SH-SY5Y (cell line): ENCODE measurements at regions not wholly inside any gene's neighbourhood (a gene's known extent, or its start where the extent isn't known, plus 50 kb on each side); places are given as distances from the start of the nearest gene placed in this dataset.
A peak's percentile ranks its signal among the peaks of the same experiment; 100 is the strongest.

Experiments used
- GATA2 ChIP-seq: IDR thresholded peaks from 2 replicates; pipeline ENCODE4 v1.6.1; 2011; ENCODE audit warnings: mild to moderate bottlenecking, low read depth, low read length
- GATA3 ChIP-seq: IDR thresholded peaks from 2 replicates; pipeline ENCODE4 v1.6.1; 2011; ENCODE audit warnings: low read depth, mild to moderate bottlenecking, low read length, moderate library complexity

DNA sequence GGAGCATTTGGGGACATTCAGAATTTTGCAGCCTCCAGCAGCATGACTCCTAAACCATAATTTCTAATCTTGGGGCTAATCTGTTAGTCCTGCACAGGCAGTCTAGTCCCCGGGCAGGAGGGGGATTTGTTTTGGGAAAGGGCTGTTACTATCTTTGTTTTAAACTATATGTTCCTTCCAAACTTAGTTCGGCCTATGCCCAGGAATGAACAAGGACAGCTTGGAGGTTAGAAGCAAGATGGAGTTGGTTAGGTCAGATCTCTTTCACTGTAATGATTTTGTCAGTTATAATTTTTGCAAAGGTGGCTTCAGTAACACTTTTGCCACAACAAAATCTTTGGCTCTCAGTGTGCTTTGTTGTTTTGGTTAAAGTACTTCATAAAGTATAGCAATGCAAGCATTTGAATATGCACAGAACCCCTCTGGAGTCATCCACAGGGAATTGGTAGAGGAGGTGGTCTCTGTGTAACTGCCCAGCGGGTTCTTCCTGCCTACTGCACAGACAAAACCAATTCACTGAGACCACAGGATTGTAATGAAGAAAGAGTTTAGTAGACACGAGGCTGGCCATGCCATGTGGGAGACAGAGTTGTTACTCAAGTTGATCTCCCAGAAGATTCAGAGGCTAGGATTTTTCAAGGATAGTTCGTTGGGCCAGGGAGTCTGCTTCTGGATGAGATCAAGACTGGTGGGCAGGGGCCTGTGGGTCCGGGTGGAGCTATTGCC is 224.1 kb upstream of the MYLIP start:
- no peak for TF ChIP-seq GATA3
- TF ChIP-seq GATA2: no peak

DNA sequence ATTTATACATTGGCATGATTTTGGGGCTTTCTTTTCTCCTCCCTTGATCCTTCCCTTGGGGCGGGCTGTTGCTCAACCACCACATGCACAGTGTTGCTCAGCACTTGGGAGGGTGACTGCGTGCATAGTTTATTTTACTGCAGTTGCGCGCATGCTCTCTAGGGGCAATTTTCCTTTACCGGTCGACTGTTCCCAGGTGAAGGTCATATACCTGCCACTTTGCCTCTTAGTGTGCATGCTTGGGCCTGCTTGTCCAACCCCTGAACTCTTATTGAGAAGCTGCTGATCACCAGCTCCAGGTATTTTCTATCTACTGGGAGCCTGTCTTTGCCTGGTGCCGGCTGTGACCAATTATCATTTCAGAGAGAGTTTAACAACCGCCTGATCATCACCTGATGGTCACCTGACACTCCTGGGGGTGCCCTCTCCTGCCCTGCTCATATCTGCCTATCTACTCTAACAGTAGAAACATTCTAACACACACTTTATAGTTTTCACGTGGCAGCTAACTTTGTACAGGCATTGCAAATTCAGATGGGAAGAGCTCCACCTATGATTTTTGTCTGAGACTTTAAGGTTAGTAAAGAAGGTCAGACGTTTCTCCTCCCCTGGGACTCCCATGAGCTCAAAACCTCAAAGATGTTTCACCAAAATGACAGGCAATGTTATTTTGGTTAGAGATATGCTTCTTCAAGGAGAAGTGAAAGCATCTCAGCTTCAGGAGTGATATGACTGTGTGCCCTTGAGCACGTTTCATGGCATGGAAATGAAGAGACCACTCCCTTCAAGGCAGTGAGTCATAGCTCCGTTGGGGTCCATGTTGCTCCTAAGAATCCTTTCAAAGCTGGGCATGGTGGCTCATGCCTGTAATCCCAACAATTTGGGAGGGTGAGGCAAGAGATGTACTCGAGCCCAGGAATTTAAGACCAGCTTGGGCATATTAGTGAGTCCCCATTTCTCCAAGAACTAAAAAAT is 227.5 kb upstream of the MYLIP start:
- no peak for TF ChIP-seq GATA3
- TF ChIP-seq GATA2: no peak

DNA sequence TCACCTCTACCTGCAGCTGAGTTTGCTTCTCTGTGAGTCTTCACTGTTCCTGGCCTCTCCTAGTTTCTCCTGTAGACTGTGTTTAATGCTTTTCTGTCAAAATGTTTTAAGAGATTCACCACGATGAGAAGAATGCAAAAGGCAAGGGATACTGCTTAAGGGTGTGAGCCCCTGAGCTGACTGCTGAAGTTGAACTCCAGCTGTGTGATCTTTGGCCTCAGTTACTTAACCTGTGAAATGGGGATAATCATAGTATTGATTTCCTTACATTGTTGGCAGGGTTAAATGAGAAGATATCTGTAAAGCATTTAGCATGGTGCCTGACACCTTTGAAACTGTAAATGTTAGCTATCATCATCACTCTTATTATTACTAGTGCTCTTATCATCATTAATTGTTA is 230.2 kb upstream of the MYLIP start:
- TF ChIP-seq GATA3 (no peak), GATA2 (no peak)

DNA sequence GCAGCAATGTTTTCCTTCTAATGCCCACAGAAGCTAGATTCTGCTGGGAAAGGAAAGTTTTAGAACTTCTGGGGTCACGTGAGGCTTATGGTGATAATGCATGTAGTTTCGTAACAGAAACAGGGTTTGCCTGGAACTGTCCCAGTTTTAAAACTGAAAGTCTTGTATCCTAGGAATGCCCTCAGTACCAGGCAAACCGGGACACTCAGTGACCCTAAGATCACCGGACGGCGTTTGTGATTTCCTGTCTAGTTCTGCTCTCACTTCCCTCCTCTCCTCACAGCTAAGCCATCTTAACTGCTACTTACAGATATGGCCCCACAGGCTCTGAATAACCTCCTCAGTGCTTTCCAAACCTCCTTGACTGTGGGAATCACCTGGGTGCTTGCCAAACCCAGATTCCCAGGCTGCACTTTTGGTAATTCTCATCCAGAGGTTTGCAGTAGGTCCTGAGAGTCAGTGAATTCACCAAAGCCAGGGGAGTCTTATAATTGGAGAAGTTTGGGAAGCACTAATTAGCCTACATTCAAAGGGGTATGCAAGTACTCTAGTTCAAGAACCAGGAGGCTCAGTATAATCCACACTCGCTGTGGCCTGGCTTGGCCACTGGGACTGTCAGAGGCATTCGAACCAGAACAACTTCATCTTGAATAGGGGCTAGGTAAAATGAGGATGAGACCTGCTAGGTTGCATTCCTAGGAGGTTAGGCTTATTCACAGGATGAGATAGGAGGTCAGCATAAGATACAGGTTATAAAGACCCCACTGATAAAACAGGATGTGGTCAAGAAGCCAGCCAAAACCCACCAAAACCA is 231.6 kb upstream of the MYLIP start:
- TF ChIP-seq GATA2 (no peak), GATA3 (no peak)

DNA sequence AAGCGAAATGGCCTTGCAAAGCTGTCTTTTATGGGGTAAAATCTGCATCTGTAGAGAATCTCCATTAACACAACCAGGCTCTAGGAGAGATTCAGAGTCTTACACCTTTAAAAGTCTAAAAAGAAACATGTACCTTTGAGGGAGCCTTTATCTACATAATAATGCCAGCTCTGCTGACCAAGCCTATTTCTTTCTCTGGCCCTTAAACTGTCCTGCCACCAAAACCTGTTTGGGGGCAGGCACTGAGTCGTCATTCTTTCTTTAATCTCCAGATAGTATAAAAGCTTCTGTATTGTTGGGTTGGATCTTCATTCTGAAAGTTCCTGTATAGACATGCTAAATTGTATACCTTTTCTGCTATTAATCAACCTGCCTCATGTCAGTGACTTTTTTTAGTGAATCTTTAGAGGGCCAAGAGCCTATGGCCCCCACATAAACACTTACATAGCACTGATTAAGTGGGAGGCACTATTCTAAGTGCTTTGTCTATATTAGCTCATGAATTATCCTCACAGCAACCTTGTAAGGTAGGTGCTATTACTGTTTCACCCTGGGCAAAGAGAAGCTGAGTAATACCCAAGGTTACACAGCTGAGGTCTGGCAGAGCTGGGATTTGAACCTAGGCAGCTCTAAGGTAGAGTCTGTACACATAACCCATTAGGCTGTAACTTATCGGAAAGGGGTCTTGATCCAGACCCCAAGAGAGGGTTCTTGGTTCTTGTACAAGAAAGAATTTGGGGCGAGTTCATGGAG is 232.3 kb upstream of the DTNBP1 start:
- TF ChIP-seq GATA3: no peak
- no peak for TF ChIP-seq GATA2

DNA sequence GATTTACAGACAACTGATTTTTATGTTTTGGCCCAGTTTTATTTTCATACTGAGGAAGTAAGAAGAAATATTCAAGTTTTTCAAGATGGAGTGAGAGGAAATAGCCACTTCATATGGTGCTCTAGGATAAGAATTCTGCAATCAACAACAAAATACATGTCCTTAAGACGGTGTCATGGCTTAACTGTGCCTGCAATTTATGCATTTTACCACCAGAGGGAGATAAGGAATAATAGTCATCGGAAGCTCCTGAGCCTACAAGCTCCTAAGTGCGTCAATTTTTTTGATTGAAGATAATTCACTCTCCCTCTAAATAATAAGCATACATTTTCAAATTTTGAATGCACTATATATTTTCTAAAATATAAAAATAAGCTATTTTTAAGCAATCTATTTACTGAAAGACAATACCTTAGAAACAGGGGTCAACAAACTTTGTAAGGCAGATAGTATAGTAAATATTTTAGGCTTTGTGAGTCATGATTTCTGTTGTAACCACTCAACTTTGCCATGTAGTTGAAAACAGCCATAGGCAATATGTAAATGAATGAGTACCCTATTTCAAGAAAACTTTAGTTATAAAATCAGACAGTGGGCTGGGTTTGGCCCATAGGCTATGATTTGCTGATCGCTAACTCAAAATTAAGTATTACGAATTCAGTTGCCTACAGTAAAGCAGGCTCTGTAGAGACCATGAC is 230.9 kb upstream of the DTNBP1 start:
- TF ChIP-seq GATA3 (no peak), GATA2 (no peak)

DNA sequence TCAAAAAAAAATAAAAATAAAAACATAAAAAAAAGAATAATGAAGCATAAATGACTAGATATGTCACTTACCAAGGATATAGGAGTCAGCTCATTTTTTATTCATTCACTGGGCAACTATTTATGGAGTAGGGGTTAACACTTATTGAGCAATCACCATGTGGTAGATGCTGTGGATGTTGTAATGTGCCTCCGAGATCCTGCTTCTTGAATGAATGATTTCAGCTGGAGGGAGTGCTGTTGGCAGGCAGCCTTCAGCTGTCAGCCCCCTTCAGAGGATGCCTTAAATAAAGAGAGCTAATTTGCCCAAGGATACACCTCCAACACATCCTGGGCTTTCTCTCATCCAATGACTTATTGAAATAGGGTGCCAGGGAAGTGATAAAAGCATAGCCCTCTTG is 229.5 kb upstream of the DTNBP1 start:
- TF ChIP-seq GATA2 (no peak), GATA3 (no peak)

DNA sequence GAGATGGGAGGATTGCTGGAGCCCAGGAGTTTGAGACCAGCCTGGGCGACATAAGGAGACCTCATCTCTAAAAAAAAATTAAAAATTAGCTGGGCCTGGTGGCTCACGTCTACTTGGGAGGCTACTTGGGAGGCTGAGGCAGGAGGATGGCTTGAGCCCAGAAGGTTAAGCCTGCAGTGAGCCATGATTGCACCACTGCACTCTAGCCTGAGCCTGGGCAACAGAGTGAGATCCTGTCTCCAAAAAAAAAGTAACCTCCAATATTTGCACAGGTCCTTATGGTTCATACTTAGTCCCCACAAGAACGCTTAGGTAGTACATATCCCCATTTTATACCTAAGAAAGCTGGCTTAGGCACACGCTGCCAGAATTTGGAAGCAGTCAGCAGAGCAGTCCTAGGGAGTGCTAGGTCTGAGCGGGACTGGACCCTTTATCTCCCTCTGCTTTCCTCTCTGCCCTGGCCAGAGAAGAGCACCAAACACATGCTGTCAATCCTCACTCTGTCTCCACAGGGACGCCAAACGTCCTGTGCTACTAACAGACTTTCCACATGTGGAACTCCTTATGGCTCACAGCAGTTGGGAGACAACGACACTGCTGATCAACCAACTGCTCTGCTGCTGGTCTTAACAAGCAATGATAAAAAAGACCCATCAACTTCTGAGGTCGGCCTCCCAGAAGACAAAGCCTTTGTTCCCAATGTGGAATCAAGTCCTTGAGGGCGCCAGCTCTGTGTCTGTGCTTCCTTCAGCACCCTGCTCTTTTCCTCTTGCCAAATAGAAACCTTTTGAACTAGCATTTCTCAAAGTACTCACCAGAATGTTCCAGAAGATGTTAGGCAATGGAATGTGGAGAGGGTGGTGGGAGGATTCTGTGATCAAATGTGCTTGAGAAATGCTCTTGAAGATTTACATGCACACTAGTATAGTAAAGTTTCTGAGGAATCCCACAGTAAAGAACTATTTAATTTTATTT is 226.3 kb upstream of the DTNBP1 start:
- TF ChIP-seq GATA3: no peak
- no peak for TF ChIP-seq GATA2

DNA sequence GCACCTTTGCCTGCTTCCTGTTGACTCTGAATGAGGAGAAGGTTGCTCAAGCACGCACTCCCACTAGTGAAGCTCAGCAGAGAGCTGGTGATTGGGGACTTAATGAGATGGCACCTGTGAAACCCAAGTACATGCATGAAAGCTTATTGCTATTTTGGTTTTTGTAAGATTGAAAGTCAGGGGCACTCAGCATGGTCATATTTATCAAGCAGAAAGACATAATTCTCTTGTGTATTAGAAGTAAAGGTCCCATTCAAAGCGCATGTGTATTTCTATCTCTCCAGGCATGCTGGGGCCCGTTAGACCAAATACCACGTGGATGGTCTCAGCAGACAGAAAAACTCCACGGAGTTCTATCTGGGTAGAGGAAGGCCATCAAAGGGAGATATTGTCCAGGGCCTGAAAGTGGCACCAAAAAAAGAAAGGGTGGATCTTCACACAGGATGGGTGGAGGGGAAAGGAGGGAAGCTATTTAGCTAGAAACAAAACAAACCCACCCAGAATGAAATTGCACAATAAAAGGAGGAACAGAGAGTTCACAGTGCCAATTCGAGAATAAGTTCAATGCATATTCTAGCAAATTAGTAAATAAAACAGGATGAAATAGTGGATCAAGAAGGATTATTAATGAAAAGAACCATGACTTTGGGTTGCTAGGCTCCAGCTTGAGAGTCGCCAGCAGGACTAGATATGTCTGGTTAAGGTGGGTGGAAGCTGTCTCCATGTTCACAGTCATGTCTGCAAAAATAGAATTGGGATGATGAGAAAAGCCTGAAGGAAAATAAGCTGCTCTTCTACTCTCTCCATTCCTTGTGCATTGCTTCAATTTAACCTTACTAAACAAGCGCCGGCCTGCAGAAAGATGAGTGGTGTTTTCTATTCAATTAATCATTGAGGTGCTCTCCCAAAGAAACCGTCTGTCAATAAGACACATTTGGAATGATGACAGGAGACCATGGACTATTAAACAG is 224.9 kb upstream of the DTNBP1 start:
- TF ChIP-seq GATA2: no peak

DNA sequence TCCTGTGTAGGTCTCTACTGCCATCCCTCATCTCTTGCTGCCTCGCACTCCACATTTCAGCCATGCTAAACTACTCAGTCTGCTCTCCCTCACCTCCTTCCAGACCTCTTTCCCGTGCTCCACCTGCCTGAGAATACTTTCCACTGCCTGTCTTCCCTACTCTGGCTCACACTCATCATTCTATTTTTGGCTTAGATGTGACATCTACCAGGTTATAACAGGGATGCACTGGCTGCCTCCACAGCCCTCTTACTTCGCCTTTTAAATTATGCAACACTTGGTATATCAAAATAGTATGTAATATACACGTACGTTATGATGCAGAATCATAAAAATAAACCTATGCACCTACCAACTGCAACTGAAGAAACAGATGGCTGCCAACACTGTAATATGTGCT is 222.8 kb upstream of the DTNBP1 start:
- TF ChIP-seq GATA2 (no peak), GATA3 (no peak)

DNA sequence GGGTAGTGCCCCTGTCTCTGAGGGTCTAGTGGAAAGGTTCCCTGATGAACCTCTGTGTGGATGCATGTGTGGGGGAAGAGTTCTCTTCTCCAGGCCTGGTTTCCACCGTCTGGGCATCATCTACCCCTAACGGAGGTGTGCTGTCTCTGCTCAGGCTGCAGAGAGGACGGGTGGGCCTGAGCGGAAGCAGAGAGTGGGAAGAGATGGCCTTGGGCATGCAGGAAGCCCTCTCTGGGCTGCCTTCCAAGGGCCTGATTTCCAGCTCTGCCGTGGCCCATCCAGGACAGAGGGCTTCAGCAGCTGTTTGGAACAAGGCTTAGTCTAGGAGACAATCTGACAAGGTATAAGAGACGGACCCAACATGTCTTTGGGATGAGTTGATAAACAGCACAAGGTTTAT is 220.1 kb upstream of the DTNBP1 start:
- no peak for TF ChIP-seq GATA3
- peak; percentile 21; the same call in 1 of the 2 replicates for TF ChIP-seq GATA2

DNA sequence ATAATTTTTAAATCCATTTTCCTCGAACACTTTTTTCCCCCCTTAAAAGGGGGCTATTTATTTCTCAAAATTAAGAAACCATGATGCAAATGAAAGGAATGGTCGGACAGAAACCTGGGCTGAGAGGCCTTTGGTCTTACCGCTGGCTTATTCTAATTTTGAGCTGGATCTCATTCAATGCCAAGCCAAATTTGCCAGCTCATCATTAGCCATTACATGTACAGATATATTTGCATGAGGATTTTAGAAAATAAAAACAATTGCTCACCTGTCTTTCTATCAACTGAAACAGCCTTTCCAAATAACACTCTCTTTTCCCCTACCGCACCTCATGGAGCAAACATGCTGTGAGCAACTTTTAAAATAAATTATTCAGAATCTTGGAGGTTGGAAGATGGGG is 219.5 kb upstream of the DTNBP1 start:
- TF ChIP-seq GATA3: no peak
- no peak for TF ChIP-seq GATA2
